HG03139 (cell line): ENCODE measurements at regions not wholly inside any gene's neighbourhood (a gene's known extent, or its start where the extent isn't known, plus 50 kb on each side); places are given as distances from the start of the nearest gene placed in this dataset.

Source experiments
- ATAC-seq: cut with Tn5 transposase; IDR thresholded peaks from one replicate; pipeline ENCODE4 v1.9.1; 2021; ENCODE audit not compliant: unreplicated experiment

- peak; percentile 56 for ATAC-seq
Measured at GRCh38 chr5:74201334-74202081, 439.0 kb downstream of the ENC1 start.

DNA sequence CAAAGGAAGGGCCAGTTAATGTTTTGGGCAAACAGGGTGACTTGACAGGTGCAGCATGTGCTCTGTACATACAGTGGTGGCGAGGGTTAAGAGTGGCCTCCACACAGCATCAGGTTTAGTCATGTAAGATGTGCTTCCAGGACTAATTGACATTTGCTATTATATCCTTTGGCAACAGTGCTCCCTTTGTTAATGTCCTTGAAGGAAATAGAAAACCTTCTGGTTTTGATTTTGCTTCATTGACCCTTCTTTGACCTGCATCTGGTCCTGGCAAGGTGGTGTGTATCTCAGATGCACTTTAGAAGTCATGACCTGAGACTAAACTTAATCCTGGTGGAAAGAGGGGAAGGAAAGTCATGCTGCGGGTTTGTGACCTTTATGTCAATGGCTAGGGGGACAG is 440.0 kb downstream of the ENC1 start:
- ATAC-seq, result no peak

GRCh38 chr5:74199436-74200210 is 440.9 kb downstream of the ENC1 start:
- ATAC-seq, result no peak

DNA sequence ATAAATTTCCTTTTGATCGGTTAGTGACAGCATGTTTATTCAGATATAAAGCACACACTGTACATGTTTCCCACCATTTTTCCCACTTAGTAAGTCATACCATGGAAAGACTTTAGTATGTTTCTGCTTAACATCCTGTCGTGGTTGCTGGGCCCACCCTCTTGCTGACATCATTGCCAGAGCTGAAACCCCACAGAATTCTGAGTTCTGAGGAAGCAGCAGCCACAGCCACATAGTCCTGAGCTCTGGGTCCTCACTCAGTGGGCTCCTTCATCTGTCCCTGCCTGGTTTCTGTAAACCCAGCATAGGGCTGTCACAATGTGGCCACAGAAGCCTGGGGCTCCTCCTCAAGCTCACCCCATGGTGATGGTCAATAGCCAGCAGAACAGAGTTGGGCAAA is 441.5 kb downstream of the ENC1 start:
- no peak for ATAC-seq

DNA sequence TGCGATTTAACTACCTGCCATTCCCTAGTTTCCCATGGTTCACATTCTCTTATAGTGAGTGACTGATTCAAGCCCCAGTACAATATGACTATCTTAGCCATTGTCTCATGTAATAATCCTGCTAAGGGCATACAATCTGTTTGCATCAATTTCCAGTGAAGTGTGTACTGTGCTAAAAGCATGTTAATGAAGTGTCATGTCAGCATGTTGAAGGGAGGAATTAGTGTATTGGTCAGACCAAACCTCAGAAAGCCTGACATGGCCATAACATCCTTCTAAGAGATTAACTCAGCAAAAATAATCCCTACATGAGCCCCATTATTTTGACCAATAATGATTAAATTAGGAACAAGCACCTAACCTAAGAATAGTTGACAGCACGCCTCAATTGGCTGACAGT is 442.4 kb downstream of the ENC1 start:
- ATAC-seq, result no peak

DNA sequence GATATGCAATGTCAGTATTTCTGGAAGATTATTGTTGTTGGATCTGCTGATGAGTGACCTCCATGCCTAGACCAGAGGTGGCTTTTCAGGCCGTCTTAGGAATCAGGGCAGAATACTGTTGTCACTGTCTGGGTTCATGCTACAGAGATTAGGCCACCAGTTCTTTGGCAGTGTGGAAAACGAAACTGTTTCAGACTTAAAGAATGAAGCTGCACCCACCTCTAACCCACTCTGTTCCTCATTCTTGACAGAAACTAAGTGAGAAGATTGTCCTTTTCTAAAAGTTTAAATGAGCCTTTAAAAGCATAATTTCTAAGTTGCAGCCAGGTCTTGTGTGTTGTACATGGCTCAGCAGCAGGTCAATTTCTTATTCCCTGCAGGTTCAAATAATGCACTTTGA is 444.3 kb downstream of the ENC1 start:
- no peak for ATAC-seq

GRCh38 chr5:74194196-74194595 is 446.3 kb downstream of the ENC1 start:
- no peak for ATAC-seq

DNA sequence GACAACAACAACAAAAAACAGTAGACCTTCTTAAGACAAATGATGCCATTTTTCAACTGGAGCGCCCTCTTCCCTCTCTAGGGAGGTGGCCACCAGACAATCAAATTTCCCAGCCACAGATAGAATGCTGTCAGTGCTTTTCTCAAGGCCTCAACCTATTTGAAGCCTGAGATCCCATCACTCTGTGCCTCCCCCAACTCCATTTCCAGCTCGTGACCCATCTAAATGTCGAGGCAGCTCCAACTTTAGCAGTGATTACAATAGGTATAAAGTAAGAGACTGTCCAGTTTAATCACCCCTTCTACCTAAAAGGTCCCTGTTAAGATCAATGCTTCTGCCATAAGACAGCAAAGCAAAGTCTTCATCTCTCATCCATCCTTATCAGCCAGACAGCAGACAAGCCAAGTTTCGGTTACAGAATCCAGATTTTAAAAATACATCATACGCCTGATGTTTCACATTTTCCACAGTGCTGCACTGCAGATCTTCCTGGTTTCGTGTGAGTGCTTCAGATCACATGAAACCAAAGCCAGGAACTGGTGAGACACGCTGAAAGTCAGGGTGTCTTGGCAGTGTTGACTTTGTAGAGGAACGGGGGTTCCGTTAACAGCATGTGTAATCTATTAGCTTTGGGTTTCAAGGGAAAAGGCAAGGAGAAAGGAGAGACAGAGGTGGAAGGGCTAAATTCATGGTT is 447.8 kb downstream of the ENC1 start:
- ATAC-seq, result no peak

DNA sequence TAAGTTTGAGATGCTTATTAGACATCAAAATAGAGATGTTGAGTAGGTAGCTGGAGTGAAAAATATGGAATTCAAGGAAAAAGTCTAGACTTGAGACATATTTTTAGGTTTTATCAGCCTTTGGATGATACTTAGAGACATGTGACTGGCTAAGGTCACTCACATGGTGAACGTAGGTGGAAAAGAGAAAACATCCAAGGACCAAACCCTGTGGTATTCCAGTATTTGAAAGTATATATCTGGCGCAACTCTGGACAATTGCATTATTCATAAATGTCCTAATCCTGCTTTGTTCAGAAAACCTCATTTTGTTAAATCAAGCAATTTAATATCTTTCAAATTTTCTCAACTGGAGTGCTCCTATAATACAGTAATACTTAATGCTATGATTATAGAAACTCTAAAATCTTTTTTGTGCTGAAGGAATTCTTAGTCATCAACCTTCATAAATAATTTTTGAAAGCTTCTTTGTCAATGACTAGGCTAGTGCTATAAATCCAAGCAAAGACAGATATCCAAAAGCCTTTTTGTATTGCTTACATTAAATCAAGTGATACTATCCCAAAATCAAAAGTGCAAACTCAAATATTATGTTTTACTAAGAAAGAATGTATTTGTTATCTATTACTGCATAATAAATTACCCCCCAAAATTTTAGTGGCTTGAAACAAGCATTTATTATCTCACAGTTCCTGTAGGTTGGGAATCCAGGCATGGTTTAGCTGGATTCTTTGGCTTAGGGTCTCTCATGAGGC is 452.0 kb downstream of the ENC1 start:
- ATAC-seq, result no peak

DNA sequence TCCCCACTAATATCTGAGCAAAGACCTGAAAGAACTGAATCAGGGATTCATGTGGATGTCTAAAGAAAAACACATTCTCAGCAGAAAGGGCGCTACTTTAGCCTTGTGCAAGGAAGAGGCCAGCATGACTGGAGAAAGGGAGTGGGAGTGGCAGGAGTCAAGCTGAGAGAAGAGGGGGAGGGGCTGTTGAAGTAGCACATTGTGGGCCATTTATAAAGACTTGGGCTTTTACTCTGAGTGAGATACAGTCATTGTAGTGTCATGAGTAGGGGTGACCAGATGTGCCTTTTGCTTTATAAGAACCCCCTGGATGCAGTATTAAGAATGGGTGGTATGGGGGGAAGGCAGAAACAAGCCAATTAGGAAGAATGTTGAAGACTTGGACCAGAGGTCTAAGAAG is 452.8 kb downstream of the ENC1 start:
- no peak for ATAC-seq

- no peak for ATAC-seq
Measured at GRCh38 chr5:74186356-74187315, 453.9 kb downstream of the ENC1 start.

DNA sequence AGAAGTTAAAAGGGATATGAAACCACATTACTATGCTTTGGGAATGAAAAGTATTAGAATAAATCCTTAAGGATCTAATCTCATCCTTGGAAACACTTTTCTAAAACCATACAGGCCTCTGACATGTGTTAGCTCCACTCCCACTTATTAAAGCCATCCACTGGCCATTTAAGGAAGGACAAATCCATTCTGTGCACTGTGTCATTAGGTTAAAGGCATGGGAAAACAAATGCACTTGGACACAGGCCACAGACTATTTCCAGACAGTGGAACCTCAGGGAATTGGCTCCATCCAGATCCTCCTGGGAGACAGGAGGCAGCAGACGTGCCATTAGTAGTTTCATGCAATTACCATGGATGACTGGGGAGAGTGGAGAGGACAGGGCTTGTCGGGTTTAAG is 454.9 kb downstream of the ENC1 start:
- no peak for ATAC-seq

DNA sequence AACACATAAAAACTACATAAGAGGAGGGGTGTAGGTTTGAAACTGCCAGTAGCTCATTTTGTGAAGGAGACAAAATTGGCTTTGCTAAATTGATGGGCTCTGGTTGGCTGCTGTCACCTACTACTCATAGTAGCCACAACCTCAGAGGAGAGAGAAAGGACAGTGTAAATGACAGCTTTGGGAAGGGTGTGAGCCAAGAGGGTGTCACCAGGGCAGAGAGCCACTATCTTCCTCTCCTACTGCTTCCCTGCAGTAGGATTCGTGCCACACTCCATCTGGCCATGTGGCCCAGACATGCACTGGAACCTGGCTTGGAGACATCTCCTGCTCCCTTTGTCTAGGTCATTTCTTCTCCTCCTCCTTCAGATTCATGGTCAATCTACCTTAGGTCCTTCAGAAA is 455.9 kb downstream of the ENC1 start:
- ATAC-seq, result no peak

- no peak for ATAC-seq
Measured at GRCh38 chr5:74183041-74183440, 457.5 kb downstream of the ENC1 start.

GRCh38 chr5:74182603-74183002 is 457.9 kb downstream of the ENC1 start:
- no peak for ATAC-seq

- no peak for ATAC-seq
Measured at GRCh38 chr5:74179701-74180100, 460.8 kb downstream of the ENC1 start.

GRCh38 chr5:74179179-74179578 is 461.3 kb downstream of the ENC1 start:
- ATAC-seq, result no peak

- ATAC-seq, result no peak
Measured at GRCh38 chr5:74177961-74178360, 462.6 kb downstream of the ENC1 start.

- ATAC-seq, result no peak
Measured at GRCh38 chr5:74174366-74174765, 466.2 kb downstream of the ENC1 start.

DNA sequence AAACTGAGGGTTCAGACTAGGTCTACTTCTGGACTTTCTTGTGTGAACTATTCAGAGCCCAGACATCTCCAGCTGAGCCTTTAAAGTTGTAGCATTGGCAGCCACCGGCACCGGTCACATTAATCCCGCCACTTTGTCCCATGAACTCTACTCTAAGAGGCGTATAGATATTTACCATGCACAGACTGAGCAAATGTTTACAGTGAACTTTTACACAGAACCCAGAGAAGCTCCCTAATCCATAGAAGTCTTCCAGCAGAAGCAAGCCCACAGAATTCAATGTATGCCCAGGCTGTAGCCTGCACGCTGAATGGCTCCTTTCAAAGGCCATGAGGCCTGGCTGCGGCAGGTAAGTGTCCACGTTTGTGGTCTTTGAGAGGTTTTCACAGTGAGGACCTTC is 466.9 kb downstream of the ENC1 start:
- no peak for ATAC-seq
